GM21423 (cell line): ENCODE measurements at regions not wholly inside any gene's neighbourhood (a gene's known extent, or its start where the extent isn't known, plus 50 kb on each side); places are given as distances from the start of the nearest gene placed in this dataset.
"Not testable (repeated sequence)": the region's sequence is repeated elsewhere in the genome, so short reads cannot be mapped to it uniquely, and the experiment has no call there.

Experiments used
- ATAC-seq: cut with Tn5 transposase; IDR thresholded peaks from one replicate; pipeline ENCODE4 v1.9.1; 2021; ENCODE audit warnings: mild to moderate bottlenecking, moderate library complexity; ENCODE audit not compliant: unreplicated experiment

GRCh38 chr2:160550048-160550447 lies 56.4 kb upstream of the RBMS1 start:
- no peak for ATAC-seq

DNA sequence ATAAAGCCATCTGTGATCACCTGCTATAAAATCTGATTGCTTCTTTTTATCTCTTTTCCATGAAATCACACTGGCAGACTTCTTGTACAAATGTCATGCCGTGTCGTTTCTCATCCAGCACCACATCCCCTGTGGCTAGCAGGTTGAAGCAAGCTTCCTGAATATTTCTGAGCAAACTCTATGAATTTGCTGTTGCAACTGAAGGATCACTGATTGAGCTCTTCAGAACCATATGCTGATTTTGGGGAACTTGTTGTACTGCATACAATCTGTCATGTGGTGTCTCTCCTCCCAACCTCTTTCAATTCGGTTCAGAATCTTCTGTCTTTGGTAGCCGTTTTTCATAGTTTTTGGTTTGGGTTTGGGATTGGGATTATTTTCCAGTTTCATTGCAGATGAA lies 57.7 kb upstream of the RBMS1 start:
- no peak for ATAC-seq

- ATAC-seq: no peak
Measured at GRCh38 chr2:160555420-160556071, 61.9 kb upstream of the RBMS1 start.

GRCh38 chr2:160557903-160558302 lies 64.3 kb upstream of the RBMS1 start:
- no peak for ATAC-seq

GRCh38 chr2:160558531-160558930 lies 64.9 kb upstream of the RBMS1 start:
- ATAC-seq: no peak

GRCh38 chr2:160561551-160562295 lies 68.1 kb upstream of the RBMS1 start:
- ATAC-seq: no peak

DNA sequence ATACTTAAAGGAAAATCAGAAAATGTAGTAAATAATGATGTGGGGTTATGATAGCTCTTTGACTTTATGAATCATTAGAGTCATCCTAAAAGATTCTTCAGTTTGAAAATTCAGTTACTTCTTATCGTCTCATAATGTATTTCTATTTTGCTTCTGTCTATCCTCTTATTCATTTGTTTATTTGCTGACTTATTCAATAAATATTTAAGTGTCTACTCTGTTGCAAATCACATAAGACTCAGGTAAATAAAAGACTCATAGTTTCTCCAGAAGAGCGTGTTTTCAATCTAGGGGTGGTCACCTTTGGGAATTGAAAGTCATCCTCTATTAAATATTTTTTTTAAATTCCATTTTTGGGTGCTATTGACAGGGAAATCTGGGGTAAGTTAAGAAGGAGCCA lies 69.1 kb upstream of the RBMS1 start:
- ATAC-seq: no peak

DNA sequence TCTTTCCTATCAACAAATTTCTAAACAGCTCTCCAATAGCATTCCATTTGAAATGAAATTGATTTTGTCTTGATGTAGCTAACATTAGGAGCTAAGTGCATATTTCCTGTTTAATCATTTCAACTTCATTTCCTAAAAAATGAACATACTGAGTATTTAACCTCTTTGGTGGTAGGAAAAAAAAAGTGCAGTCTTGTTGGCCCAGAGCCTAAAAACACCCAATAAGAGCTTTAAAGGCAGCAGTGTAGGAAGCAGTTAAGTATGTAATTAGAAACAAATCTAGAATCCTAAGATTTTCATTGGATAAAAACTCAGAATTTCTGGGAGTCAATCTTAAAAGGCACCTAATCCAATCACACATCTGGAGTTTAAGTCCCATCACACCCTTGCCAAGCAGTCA lies 71.0 kb upstream of the RBMS1 start:
- no peak for ATAC-seq

DNA sequence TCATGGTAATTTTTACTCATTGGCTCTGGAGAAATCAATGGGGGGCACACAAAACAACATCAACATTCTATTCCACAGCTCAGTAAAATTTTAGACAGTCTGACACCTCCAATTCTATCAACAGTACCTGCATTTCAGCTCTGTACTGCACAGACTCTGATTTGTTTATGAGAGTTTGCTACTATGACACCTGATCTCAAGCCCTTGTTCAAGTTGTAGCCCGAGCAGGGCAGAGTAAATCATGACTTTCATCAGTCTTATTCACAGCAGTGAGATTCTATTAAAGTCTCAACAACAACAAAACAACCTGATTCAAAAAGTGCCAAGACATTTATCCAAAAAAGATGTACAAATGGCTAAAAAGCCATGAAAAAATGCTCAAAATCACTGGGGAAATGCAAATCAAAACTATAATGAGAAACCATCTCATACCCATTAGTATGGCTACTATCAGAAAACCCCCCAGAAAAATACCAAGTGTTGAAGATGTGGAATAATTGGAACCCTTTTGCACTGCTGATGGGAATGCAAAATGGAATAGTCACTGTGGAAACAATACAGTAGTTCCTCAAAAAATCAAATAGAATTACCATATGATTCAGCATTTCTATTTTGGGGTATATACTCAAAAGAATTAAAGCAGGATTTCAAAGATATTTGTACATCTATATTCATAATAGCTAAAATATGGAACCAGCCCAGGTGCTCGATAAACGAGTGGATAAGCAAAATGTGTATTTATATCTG lies 71.7 kb upstream of the RBMS1 start:
- no peak for ATAC-seq

DNA sequence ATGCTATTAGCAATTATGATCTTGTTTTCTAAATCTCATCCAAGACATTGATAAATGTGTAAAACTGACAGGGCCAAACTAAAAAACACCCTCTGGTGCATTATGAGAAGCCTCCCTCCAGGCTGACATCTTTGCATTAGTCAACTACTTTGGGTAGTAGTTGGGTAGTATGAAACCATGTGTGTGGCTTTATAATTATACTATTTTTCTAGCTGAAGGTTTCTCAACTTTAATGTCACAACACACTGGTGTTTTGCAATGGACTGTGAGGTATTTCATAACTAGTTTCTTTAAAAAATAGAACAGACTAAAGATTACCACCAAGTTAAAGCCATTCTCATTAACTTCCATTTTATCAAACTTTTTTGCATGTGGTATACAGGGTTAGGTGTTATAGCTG lies 73.1 kb upstream of the RBMS1 start:
- no peak for ATAC-seq

- no peak for ATAC-seq
Measured at GRCh38 chr2:160568856-160569255, 75.2 kb upstream of the RBMS1 start.

DNA sequence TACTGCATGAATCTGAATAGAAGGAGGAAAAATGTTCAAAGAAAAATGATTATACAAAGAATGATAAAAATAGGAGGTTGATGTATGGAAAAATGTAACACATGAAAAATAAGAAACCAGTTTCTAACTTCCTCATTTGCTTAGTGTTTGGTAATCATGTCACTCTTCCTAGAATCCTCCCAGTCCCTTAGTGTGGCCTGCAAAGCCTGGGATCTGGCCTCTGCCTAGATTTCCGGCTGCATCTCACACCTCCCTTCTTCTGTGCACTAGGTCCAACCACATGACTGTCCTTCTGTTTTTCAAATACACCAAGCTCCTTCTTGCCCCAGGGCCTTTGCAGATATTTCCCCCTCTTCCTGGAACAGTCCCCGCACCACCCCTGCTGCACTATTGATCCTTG lies 76.8 kb upstream of the RBMS1 start:
- ATAC-seq: no peak

- ATAC-seq: no peak
Measured at GRCh38 chr2:160574468-160575140, 81.0 kb upstream of the RBMS1 start.

GRCh38 chr2:160575368-160575767 lies 81.8 kb upstream of the RBMS1 start:
- peak; percentile 58 for ATAC-seq

DNA sequence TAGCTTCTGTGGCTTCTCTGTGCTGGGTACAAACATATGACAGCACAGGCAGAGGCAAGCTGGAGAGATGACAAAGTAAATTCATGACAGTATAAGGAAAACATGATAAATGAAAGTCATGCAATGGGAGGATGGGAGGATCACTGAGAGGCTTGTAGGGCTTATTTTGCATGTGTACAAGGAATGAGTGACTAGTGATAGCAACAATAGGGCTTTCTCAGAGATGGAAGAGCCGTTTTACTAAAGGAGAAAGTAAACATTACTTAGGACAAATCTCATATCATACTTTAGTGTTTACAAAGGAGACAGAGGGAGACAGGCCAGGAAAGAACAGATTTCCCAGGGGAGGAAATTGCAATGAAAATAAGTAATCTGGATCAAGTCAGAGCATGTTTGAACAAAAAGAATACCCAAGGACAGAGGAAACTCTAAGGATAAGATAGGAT lies 82.5 kb upstream of the RBMS1 start:
- no peak for ATAC-seq

DNA sequence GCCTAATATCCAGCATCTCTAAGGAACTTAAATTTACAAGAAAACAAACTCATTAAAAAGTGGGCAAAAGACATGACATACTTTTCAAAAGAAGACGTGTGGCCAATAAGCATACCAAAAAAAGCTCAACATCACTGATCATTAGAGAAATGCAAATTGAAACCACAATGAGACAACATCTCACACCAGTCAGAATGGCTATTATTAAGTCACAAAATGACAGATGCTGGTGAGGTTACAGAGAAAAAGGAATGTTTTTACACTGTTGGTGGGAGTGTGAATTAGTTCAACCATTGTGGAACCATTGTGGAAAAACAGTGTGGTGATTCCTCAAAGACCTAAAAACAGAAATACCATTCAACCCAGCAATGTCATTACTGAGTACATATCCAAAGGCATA lies 83.5 kb upstream of the RBMS1 start:
- ATAC-seq: not testable (repeated sequence)

- no peak for ATAC-seq
Measured at GRCh38 chr2:160581035-160581434, 87.4 kb upstream of the RBMS1 start.

GRCh38 chr2:160581448-160581847 lies 87.8 kb upstream of the RBMS1 start:
- no peak for ATAC-seq

DNA sequence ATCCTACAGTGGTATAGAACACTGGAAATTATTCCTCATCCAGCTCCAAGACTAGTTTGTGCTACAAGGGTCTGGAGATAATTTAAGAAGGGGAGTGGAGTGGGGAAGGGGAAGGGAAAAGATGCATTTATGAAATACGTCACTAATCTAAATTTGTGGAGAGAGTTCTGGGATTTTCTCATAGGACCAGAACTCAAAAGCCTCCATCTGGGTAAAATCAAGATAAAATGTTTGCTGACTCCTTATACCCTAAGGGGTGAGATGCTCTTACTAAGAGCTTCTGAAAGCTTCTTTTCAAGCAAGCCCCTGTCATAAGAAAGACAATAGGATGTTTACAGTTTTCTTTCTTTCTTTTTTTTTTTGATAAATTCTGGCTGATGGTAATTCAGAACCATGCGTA lies 88.5 kb upstream of the RBMS1 start:
- ATAC-seq: no peak

- ATAC-seq: no peak
Measured at GRCh38 chr2:160582490-160583145, 89.0 kb upstream of the RBMS1 start.

DNA sequence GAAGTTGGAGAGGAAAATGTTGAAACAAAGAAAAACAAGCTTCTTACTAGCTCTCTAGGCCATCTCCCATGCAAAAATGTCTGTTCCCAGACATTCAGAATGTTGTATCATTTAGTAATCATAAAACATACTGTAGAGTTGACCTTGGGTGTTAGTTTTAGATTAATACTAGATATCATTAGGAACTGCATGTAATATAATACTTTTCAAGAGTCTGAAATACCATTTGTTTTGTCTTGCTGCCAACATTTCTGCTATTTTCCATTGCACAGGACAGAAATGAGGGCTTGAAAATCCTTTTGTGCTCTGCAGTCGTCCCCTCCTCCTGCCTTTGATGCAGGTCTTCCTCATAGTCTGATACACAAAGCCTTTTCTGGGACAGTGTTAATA lies 89.5 kb upstream of the RBMS1 start:
- no peak for ATAC-seq
